HFFc6 (cell line): ENCODE measurements at regions not wholly inside any gene's neighbourhood (a gene's known extent, or its start where the extent isn't known, plus 50 kb on each side); places are given as distances from the start of the nearest gene placed in this dataset.

Experiments
- DNase-seq: peaks from one replicate; pipeline ENCODE4 v3.0.0-alpha.2; 2018
- H3K27ac Mint-ChIP-seq: 2 replicates; pipeline ENCODE4 v1.8.0; 2020; ENCODE audit warnings: mild to moderate bottlenecking, mixed read lengths
- H3K27me3 Mint-ChIP-seq: 2 replicates; pipeline ENCODE4 v1.8.0; 2021; ENCODE audit warnings: mild to moderate bottlenecking, moderate library complexity, mixed read lengths; ENCODE audit not compliant: insufficient read depth
- H3K36me3 Mint-ChIP-seq: 2 replicates; pipeline ENCODE4 v1.8.0; 2021; ENCODE audit warnings: low read depth, mixed read lengths
- H3K4me1 Mint-ChIP-seq: 2 replicates; pipeline ENCODE4 v1.8.0; 2020; ENCODE audit warnings: low read depth, mixed read lengths
- H3K4me3 Mint-ChIP-seq: 2 replicates; pipeline ENCODE4 v1.8.0; 2020; ENCODE audit warnings: mild to moderate bottlenecking, moderate library complexity, mixed read lengths
- H3K9me3 Mint-ChIP-seq: 2 replicates; pipeline ENCODE4 v1.8.0; 2020; ENCODE audit warnings: mild to moderate bottlenecking, mixed read lengths
- TF ChIP-seq, protein P1 (sequence below): fragments of 200-600 bp; sonication (generic); IDR thresholded peaks from 2 replicates; pipeline ENCODE4 v1.5.0; 2021; ENCODE audit warnings: antibody characterized with exemption, mild to moderate bottlenecking

DNA sequence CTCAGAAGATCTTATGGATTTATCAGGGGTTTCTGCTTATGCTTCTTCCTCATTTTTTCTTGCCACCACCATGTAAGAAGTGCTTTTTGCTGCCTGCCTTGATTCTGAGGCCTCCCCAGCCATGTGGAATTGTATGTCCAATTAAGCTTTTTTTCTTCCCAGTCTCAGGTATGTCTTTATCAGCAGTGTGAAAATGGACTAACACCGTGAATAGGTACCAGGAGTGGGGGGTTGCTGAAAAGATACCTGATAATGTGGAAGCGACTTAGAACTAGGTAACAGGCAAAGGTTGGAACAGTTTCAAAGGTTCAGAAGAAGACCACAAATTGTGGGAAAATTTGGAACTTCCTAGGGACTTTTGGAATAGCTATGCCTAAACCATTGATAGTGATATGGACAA is 1222.5 kb upstream of the NUDT12 start:
- peaks cover 20% of the 10 kb centered on the region for H3K9me3 Mint-ChIP-seq
- no peak for DNase-seq
- no peaks in the 10 kb centered on the region; the same call in 1 of the 2 replicates for H3K27me3 Mint-ChIP-seq
- H3K36me3 Mint-ChIP-seq: peaks cover 7% of the 10 kb centered on the region
- H3K27ac Mint-ChIP-seq: no peak overlapping the region
- no peak overlapping the region for H3K4me3 Mint-ChIP-seq
- TF ChIP-seq, protein P1, sequence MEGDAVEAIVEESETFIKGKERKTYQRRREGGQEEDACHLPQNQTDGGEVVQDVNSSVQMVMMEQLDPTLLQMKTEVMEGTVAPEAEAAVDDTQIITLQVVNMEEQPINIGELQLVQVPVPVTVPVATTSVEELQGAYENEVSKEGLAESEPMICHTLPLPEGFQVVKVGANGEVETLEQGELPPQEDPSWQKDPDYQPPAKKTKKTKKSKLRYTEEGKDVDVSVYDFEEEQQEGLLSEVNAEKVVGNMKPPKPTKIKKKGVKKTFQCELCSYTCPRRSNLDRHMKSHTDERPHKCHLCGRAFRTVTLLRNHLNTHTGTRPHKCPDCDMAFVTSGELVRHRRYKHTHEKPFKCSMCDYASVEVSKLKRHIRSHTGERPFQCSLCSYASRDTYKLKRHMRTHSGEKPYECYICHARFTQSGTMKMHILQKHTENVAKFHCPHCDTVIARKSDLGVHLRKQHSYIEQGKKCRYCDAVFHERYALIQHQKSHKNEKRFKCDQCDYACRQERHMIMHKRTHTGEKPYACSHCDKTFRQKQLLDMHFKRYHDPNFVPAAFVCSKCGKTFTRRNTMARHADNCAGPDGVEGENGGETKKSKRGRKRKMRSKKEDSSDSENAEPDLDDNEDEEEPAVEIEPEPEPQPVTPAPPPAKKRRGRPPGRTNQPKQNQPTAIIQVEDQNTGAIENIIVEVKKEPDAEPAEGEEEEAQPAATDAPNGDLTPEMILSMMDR: no peak
- H3K4me1 Mint-ChIP-seq: no peaks in the 10 kb centered on the region

DNA sequence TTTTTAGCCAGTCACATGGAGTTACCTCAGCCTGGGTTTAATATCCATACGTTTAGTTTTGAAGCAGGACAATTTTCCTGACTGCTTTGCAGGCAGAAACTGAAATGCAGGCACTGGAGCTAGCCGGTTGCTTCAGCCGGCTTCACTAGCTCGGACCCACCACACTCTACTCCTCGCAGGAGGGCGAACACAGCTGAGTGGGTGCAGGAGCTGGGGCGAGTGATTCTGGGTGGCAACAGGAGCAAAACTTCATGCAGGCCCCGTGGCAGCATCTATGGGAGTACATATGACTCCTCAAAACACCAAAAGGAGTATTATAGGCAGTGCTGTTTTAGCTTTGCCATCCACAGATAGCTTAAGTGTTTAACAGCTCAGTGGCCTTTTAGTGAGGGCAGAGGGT is 1211.8 kb upstream of the NUDT12 start:
- H3K4me3 Mint-ChIP-seq: no peak overlapping the region
- H3K9me3 Mint-ChIP-seq: peaks cover 24% of the 10 kb centered on the region
- TF ChIP-seq, protein P1: no peak
- H3K27ac Mint-ChIP-seq: no peak overlapping the region
- no peaks in the 10 kb centered on the region for H3K4me1 Mint-ChIP-seq
- H3K27me3 Mint-ChIP-seq: no peaks in the 10 kb centered on the region
- DNase-seq: no peak
- H3K36me3 Mint-ChIP-seq: no peaks in the 10 kb centered on the region

DNA sequence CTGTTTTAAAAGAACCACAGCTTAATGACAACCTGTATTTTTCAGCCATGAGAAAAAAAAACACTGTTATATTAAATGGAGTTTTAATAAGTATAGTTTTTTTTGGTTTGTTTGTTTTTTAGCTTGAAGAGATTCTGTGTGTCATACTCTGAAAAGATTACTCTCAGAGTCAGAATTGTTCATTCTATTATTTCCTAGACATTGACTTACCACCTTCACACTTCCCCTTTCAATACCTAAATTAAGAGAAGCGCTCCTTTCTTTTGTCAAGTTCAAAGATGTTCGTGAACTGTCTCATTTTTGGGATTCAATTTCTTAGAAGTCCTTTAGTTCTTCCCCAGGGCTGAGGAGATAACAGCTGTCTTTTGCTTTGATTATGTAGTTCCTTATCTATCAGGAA is 1201.6 kb upstream of the NUDT12 start:
- peaks cover 19% of the 10 kb centered on the region for H3K9me3 Mint-ChIP-seq
- no peaks in the 10 kb centered on the region for H3K4me1 Mint-ChIP-seq
- H3K27ac Mint-ChIP-seq: no peak overlapping the region
- H3K4me3 Mint-ChIP-seq: no peak overlapping the region
- no peak for DNase-seq
- no peaks in the 10 kb centered on the region for H3K27me3 Mint-ChIP-seq
- H3K36me3 Mint-ChIP-seq: no peaks in the 10 kb centered on the region
- TF ChIP-seq, protein P1: no peak

DNA sequence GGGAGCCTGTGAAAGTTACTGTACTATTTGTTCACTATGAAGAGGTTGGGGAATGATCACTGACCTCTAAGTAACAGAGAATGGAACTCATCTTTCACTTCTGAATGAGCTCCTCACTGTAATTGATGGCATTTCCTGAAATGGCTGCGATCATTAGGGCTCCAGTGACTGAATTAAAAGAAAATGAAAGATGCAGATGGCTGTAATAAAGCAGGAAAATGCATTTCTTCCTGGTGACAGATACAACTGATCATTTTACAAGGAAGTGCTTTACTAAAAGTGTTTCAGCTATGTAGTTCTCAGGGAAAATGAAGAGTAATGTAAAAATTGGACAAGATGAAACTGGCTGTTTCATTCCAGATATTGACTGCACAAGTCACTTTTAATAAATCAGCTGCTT is 1200.6 kb upstream of the NUDT12 start:
- H3K27ac Mint-ChIP-seq: no peak overlapping the region
- no peaks in the 10 kb centered on the region for H3K4me1 Mint-ChIP-seq
- H3K27me3 Mint-ChIP-seq: no peaks in the 10 kb centered on the region
- no peak for DNase-seq
- TF ChIP-seq, protein P1: no peak
- H3K4me3 Mint-ChIP-seq: no peak overlapping the region
- peaks cover 19% of the 10 kb centered on the region for H3K9me3 Mint-ChIP-seq
- no peaks in the 10 kb centered on the region for H3K36me3 Mint-ChIP-seq

DNA sequence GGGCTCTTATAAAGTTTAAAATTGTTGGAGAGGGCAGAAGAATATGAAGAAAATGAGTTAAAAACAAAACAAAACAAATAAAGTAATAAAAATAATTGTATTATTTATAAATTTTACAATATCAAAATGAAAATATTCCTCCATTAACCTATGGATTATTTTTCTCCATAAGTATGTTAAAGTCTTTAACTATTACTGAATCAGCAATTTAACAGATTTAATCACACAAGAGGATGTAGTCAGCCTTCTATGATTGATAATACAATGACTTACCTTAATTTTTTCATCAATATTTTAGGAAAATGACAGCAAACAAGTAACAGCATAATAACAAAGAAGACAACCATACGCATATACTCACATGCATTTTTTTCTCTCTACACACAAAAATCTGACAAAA is 1195.3 kb upstream of the NUDT12 start:
- DNase-seq: no peak
- H3K36me3 Mint-ChIP-seq: no peaks in the 10 kb centered on the region
- H3K9me3 Mint-ChIP-seq: peaks cover 10% of the 10 kb centered on the region
- TF ChIP-seq, protein P1: no peak
- no peak overlapping the region for H3K27ac Mint-ChIP-seq
- H3K4me3 Mint-ChIP-seq: no peak overlapping the region
- no peaks in the 10 kb centered on the region for H3K4me1 Mint-ChIP-seq
- no peaks in the 10 kb centered on the region for H3K27me3 Mint-ChIP-seq

DNA sequence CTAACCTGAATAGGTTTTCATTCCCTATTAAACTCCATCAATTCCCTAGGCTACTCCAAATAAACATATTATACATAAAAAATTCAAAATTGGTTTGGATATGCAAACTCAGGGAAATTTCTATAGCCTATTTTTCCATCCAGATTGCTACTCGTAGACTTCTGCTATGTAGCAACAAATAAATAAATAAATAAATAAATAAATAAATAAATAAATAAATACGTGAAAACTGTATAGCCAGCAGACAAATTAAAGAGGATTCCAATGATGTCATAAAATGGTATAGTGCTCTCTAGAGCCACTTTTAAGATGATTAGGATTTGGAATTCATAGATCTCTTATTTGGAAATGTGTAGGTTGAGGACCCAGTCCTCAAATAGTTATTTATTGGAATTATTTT is 1193.2 kb upstream of the NUDT12 start:
- TF ChIP-seq, protein P1: no peak
- H3K27ac Mint-ChIP-seq: no peak overlapping the region
- H3K4me3 Mint-ChIP-seq: no peak overlapping the region
- no peaks in the 10 kb centered on the region; the same call in 1 of the 2 replicates for H3K27me3 Mint-ChIP-seq
- H3K9me3 Mint-ChIP-seq: peaks cover 16% of the 10 kb centered on the region
- no peaks in the 10 kb centered on the region for H3K36me3 Mint-ChIP-seq
- H3K4me1 Mint-ChIP-seq: no peaks in the 10 kb centered on the region
- no peak for DNase-seq
